HG03565 (cell line): ENCODE measurements at regions not wholly inside any gene's neighbourhood (a gene's known extent, or its start where the extent isn't known, plus 50 kb on each side); places are given as distances from the start of the nearest gene placed in this dataset.
"Not testable (repeated sequence)": the region's sequence is repeated elsewhere in the genome, so short reads cannot be mapped to it uniquely, and the experiment has no call there.

ENCODE experiments used
- ATAC-seq: cut with Tn5 transposase; IDR thresholded peaks from one replicate; pipeline ENCODE4 v1.9.1; 2021; ENCODE audit warnings: mild to moderate bottlenecking, moderate library complexity; ENCODE audit not compliant: unreplicated experiment

GRCh38 chr14:30252783-30253674 is 305.9 kb upstream of the G2E3 start:
- no peak for ATAC-seq

DNA sequence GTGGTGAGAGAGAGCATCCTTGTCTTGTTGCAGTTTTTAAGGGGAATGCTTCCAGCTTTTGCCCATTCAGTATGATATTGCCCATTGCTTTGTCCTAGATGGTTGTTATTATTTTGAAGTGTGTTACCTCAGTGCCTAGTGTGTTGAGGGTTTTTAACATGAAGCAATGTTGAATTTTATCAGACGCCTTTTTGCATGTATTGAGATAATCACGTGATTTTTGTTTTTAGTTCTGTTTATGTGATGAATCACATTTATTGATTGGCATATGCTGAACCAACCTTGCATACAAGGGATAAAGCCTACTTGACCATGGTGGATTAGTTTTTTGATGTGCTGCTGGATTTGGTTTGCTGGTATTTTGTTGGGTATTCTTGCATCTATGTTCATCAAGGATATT is 302.3 kb upstream of the G2E3 start:
- no peak for ATAC-seq

- no peak for ATAC-seq
Measured at GRCh38 chr14:30257946-30258661, 300.9 kb upstream of the G2E3 start.

- ATAC-seq = no peak
Measured at GRCh38 chr14:30260833-30261607, 297.9 kb upstream of the G2E3 start.

DNA sequence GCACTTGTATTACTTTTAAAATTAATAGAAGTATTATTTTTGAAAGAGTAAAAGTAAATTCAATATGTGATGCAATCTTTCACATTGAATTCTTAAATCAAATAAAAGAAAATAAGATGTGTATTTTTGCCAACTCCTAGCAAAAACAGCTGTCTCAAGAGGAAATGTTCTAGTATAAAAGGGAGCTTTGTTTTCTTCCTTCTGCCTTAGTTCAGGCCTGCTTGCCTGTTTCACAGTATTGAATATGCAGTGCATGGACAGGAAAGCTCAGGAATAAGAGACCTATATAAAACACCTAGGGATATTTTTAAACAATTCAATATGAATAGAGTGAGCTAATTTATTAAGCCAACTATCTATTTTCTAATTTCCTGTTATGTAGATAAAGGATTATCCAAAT is 294.8 kb upstream of the G2E3 start:
- no peak for ATAC-seq

GRCh38 chr14:30266290-30266689 is 292.7 kb upstream of the G2E3 start:
- ATAC-seq = no peak

DNA sequence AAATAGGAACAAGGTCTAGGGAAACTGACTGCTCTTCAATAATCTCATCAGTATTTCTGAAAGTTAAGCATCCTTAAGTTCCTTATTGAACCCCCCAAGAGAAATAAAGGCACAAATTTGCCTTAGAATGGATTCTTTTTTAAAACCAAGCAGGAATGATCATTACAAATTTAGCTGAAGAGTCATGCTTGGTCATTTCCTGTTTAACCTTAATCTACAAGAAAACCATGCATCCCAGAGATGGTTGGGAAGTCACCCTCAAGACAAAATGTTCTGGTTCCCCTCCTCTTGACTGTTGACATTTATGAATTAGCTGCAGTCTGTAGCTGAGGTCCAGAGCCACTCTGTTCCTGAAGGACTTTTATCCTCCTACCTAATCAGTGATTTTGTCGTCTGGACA is 291.8 kb upstream of the G2E3 start:
- no peak for ATAC-seq

- ATAC-seq = peak; percentile 99
Measured at GRCh38 chr14:30270200-30271161, 288.5 kb upstream of the G2E3 start.

DNA sequence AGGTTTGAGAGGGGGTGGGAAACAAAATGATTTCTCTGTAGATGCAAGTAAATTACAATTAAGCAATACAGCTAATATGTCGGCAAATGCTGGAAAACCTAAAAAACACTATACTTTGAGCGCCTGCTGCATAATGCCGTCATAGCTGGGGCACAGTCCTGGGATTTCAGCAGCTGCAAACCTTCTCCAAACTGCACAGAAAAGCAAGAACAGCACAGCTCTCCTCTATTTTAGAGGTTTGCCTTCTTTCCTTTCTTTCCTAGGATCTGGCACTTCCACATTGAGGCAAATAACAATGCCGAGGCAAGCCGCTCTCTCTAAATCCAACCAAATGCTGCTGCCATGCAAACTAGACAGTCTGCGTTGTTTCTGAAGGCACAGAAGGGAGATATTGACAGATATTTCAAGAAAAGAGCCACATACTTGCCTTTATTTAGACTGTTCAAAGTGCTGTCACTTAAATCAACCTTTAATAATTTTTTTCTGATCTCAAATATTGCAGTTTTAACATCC is 287.1 kb upstream of the G2E3 start:
- ATAC-seq = no peak

GRCh38 chr14:30272848-30273832 is 285.8 kb upstream of the G2E3 start:
- ATAC-seq = no peak

DNA sequence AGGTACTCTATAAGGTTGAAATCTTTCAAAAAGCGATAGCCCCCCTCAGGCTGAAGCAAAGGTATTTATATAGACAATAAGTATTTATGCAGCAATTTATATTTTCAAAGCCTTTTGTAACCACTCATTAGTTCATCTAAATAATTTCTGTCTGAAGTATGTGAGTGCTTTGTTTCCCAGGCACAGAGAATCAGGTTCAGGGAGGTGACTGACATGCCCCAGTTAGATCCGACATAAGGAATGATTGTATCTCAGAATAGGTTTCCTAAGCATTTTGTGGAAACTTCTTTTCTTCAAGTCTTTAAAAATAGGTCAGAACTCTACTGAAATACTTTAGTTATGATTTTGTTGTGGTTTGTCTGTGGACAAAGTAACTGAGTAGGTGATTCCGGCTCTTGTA is 283.4 kb upstream of the G2E3 start:
- ATAC-seq = no peak

DNA sequence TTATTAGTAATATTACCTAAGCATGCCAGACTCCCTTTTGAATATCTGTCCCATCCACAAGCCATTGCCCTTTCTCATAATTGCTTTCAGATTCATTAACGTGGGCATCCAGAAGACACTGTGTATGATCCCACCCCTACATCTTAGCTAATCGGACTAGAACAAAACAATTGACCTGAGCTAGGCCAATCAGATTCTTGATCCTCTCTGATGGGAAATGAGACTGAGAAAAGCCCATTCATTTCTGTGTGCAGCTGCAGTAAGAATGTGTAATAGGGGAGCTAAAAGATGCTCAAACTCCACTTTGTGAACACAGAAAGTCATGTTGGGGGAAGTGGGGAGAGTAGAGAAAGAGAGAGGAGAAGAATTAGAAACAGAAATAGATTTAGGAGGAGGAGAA is 281.7 kb upstream of the G2E3 start:
- no peak for ATAC-seq

- not testable (repeated sequence) for ATAC-seq
Measured at GRCh38 chr14:30278856-30279255, 280.1 kb upstream of the G2E3 start.

DNA sequence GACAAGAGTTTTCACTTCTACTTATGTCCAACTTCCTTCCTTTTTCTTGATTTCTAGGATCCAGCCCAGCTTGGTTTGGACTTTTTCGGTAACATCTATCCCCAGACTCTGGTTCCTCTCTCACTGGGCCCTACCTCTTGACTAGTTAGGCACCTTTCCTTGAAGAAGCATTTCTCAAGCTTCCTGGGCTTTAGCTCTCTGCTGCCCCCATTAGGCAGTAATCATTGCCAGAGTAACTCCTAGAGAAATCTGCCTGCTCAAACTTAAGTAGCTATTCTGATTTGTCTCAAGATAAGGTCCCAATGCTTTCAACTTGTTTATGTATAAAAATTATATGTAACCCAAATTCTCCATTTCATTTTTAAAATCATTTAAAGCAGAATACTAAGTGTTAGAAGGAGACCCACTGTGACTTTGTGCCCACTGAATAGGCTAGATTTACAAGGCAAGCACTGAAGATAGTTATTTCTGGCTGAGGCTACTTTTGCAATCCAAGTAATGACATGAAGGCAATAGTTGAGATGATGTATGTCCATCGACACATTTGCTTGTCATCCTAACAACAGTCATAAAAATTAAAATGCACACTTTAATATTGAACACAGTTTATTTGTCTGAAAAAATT is 275.0 kb upstream of the G2E3 start:
- ATAC-seq = no peak

GRCh38 chr14:30284808-30285207 is 274.1 kb upstream of the G2E3 start:
- no peak for ATAC-seq

- ATAC-seq = no peak
Measured at GRCh38 chr14:30287579-30288445, 271.1 kb upstream of the G2E3 start.

GRCh38 chr14:30290001-30290400 is 269.0 kb upstream of the G2E3 start:
- ATAC-seq = no peak

DNA sequence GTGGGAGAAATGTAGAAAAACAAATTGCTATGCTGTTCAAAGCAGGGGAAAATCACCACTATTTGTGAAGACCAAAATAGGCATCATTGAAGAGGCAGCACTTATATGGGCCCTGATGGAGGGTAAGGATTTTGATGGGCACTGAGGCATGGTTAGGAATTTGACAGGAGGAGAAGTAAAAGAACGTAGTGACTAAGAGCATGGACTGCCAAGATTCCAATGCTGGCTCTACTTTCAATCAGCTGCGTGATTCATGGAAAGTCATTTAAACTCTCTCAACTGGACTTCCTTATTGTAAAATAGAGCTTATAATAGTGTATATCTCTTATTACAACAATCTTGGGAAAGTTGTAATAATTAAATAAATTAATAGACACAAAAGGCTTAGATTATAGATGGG is 267.7 kb upstream of the G2E3 start:
- ATAC-seq = no peak
